ENCODE measurements at regions not wholly inside any gene's neighbourhood (a gene's known extent, or its start where the extent isn't known, plus 50 kb on each side); places are given as distances from the start of the nearest gene placed in this dataset.

DNA sequence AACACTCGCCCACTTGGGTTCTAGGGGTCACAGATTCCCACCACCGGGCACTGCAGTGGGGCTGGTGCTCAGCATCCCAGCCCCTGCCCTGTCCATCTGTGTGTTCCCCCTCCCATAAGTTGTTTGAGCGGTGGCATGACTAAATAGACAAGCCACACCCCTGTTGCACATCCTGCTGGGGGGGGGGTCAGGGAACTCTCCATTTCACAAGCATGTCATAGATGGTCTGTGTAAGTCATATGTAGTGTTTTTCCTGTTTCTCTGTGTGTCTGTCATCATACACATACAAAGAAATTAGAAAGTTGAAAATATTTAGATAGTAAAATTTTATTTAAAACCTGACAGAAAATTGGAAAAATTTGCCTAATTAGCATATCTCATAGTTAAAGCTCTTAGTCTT is 270.2 kb downstream of the IPO8 start:
- H3K4me1 Mint-ChIP-seq = no peaks in the 10 kb centered on the region
- H3K4me3 Mint-ChIP-seq = no peak overlapping the region
- no peak for DNase-seq
- no peaks in the 10 kb centered on the region for H3K27me3 Mint-ChIP-seq (ENCODE audit: low read depth, poor library complexity)
- TF ChIP-seq CTCF (IDR thresholded peaks at IDR 0.05) = no peak
- H3K27ac Mint-ChIP-seq = no peak overlapping the region
- H3K36me3 Mint-ChIP-seq (ENCODE audit: low read depth) = no peaks in the 10 kb centered on the region
- H3K9me3 Mint-ChIP-seq = peaks cover 35% of the 10 kb centered on the region

DNA sequence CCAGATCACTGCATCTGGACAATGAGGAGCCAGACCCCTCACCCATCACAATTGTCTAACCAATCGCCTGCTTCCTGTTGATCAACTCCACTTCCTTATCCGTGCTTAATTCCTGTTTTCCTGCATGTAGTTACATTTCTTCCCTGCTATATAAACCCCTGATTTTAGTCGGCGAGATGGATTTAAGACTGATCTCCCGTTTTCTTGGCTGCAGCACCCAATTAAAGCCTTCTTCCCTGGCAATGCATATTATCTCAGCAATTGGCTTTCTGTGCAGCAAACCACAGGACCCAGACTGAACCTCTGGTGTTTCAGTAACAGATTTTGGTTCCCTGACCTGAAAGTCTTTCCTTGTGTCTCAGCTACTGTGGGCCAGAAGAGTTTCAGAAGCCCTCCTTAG is 272.3 kb downstream of the IPO8 start:
- no peaks in the 10 kb centered on the region for H3K27me3 Mint-ChIP-seq (ENCODE audit: low read depth, poor library complexity)

DNA sequence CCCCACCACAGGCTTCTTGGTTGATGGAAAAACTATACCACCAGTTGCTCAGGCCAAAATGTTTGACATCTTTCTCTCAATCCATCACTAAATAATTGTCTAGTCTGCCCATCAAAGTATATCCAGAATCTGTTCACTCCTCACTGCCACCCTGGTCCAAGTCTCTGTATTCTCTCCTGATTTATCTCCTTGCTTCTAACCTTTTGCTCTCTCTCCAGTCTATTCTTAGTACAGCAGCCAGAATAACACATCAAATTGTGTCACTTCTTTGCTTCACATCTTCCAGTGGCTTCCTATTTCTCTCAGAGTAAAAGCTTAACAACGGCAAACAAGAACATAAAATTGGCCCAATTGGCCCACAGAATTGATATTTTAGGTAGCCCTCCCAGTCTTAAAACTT is 272.8 kb downstream of the IPO8 start:
- peaks cover 35% of the 10 kb centered on the region for H3K9me3 Mint-ChIP-seq
- TF ChIP-seq CTCF (IDR thresholded peaks at IDR 0.05) = no peak
- no peaks in the 10 kb centered on the region for H3K27me3 Mint-ChIP-seq (ENCODE audit: low read depth, poor library complexity)
- H3K27ac Mint-ChIP-seq = no peak overlapping the region
- DNase-seq = no peak
- H3K36me3 Mint-ChIP-seq (ENCODE audit: low read depth) = no peaks in the 10 kb centered on the region
- no peaks in the 10 kb centered on the region for H3K4me1 Mint-ChIP-seq
- no peak overlapping the region for H3K4me3 Mint-ChIP-seq

More for the DNA sequence above, 272.3 kb downstream of the IPO8 start:
- Mint-ChIP-seq H3K4me3 (no peak overlapping the region), H3K36me3 (ENCODE audit: low read depth) (no peaks in the 10 kb centered on the region), H3K9me3 (peaks cover 35% of the 10 kb centered on the region), H3K4me1 (no peaks in the 10 kb centered on the region), H3K27ac (no peak overlapping the region)
- TF ChIP-seq CTCF (IDR thresholded peaks at IDR 0.05) = no peak
- no peak for DNase-seq

DNA sequence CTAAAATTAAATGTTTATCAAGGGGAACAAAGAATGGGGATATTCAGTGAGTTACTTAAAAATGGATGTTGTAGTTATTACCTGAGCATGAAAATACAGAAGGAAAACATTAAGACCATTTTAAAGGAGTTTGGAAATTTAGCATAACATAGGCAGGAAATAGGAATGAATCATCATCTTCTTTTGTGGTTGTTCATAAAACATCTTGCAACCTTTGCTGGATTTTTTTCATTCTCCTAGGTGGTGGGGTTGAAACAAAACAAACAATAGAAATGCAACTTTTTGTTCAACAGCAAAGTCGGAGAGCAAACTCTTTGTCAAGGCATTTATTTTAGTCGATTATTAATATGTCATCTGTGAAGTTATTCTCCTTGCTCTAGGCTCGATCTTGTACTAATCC is 275.1 kb downstream of the IPO8 start:
- Mint-ChIP-seq H3K27ac (no peak overlapping the region), H3K4me1 (no peaks in the 10 kb centered on the region), H3K36me3 (ENCODE audit: low read depth) (no peaks in the 10 kb centered on the region), H3K9me3 (peaks cover 30% of the 10 kb centered on the region), H3K27me3 (ENCODE audit: low read depth, poor library complexity) (no peaks in the 10 kb centered on the region), H3K4me3 (no peak overlapping the region)
- no peak for DNase-seq
- TF ChIP-seq CTCF (IDR thresholded peaks at IDR 0.05) = no peak

DNA sequence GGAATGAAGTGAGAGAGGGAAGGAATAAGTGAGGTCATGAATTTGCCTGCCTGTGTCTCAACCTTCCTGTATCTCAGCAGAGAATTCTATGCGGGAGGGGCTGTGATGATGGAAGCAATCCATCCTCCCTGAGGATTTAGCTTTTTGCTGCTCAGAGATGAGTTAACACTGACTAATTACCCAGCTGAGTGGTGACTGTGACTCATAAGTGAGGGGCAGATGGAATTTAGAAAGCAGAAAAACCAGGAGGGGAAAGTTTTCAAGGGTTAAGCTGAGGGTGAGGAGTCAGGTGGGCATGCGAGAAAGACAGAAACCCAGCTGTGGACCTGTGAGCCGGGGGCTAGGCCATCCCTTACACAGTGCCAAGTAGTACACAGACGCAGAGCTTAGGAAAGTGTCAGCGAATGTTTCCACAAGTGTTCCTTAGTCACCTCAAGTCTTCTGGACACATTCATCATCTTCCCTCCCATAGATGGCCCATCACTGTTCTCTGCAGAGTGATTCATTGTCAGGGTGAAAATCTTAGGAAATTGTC is 277.9 kb downstream of the IPO8 start:
- no peak for TF ChIP-seq CTCF (IDR thresholded peaks at IDR 0.05)
- no peak for DNase-seq
- Mint-ChIP-seq H3K4me1 (no peaks in the 10 kb centered on the region), H3K27me3 (ENCODE audit: low read depth, poor library complexity) (no peaks in the 10 kb centered on the region), H3K9me3 (peaks cover 2% of the 10 kb centered on the region), H3K27ac (no peak overlapping the region), H3K36me3 (ENCODE audit: low read depth) (no peaks in the 10 kb centered on the region), H3K4me3 (no peak overlapping the region)

DNA sequence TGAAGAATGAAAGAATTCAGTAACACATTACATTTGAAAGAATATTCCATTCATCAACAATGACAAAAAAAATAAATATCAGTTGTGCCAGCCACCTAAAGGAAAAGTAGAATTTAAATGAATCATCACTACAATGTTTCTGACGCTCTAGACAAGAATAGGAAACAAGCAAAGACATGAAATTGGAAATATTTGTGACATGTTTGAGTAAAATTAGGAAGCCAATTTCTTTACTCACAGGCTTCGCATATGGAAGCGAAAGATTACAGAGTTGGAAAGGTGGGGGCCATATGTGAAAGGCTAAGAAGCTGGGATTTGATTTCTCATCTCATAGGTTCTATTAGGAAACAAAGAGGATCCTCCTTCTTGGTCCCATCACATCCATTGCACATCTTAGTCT is 279.0 kb downstream of the IPO8 start:
- H3K9me3 Mint-ChIP-seq = no peaks in the 10 kb centered on the region
- H3K4me1 Mint-ChIP-seq = no peaks in the 10 kb centered on the region
- no peak for DNase-seq
- no peak overlapping the region for H3K27ac Mint-ChIP-seq
- H3K36me3 Mint-ChIP-seq (ENCODE audit: low read depth) = no peaks in the 10 kb centered on the region
- H3K4me3 Mint-ChIP-seq = no peak overlapping the region
- TF ChIP-seq CTCF (IDR thresholded peaks at IDR 0.05) = no peak
- H3K27me3 Mint-ChIP-seq (ENCODE audit: low read depth, poor library complexity) = no peaks in the 10 kb centered on the region

All from nephron progenitor cell (in vitro differentiated cells).